Neural crest cell (in vitro differentiated cells): ENCODE measurements at regions not wholly inside any gene's neighbourhood (a gene's known extent, or its start where the extent isn't known, plus 50 kb on each side); places are given as distances from the start of the nearest gene placed in this dataset.

Source experiments
- DNase-seq: peaks from one replicate; pipeline ENCODE4 v3.0.0; 2021; ENCODE audit warnings: low read depth, mixed read lengths, low spot score
- H3K27ac Mint-ChIP-seq: one replicate; pipeline ENCODE4 v1.8.0; 2021; ENCODE audit warnings: mild to moderate bottlenecking, mixed read lengths; ENCODE audit not compliant: unreplicated experiment
- H3K27me3 Mint-ChIP-seq: 2 replicates; pipeline ENCODE4 v1.8.0; 2021; ENCODE audit warnings: low read depth, mild to moderate bottlenecking, mixed read lengths
- H3K36me3 Mint-ChIP-seq: 2 replicates; pipeline ENCODE4 v1.8.0; 2021; ENCODE audit warnings: low read depth, mild to moderate bottlenecking, mixed read lengths
- H3K4me1 Mint-ChIP-seq: 2 replicates; pipeline ENCODE4 v1.8.0; 2021; ENCODE audit warnings: mixed read lengths
- H3K4me3 Mint-ChIP-seq: one replicate; pipeline ENCODE4 v1.8.0; 2021; ENCODE audit warnings: mild to moderate bottlenecking, mixed read lengths
- H3K9me3 Mint-ChIP-seq: 2 replicates; pipeline ENCODE4 v1.8.0; 2021; ENCODE audit warnings: mixed read lengths
- TF ChIP-seq, protein P1 (sequence below): fragments of 200-600 bp; sonication (generic); conservative IDR thresholded peaks from 2 replicates; pipeline ENCODE4 v1.5.0; 2021; ENCODE audit warnings: antibody characterized with exemption, mild to moderate bottlenecking

DNA sequence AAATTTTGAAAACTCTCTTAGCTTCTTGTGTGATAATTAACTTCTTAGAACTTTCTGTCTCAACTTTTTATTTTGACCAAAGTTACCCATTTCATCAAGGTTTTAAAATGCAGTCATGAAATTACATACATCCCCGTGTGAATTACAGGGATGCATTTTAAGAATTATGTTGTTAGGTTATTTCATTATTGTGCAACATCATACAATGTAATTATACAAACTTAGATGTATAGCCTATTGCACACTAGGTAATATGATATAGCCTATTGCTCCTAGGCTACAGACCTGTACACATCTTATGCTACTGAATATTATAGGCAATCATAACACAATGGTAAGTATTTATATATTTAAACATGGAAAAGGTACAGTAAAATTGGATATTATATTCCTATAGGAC lies 228.1 kb upstream of the C11orf87 start:
- Mint-ChIP-seq H3K9me3 (peaks cover 11% of the 10 kb centered on the region), H3K27me3 (no peaks in the 10 kb centered on the region), H3K27ac (no peak overlapping the region), H3K4me3 (no peak overlapping the region), H3K36me3 (peaks cover 5% of the 10 kb centered on the region), H3K4me1 (no peaks in the 10 kb centered on the region)
- DNase-seq, result no peak
- TF ChIP-seq, protein P1, sequence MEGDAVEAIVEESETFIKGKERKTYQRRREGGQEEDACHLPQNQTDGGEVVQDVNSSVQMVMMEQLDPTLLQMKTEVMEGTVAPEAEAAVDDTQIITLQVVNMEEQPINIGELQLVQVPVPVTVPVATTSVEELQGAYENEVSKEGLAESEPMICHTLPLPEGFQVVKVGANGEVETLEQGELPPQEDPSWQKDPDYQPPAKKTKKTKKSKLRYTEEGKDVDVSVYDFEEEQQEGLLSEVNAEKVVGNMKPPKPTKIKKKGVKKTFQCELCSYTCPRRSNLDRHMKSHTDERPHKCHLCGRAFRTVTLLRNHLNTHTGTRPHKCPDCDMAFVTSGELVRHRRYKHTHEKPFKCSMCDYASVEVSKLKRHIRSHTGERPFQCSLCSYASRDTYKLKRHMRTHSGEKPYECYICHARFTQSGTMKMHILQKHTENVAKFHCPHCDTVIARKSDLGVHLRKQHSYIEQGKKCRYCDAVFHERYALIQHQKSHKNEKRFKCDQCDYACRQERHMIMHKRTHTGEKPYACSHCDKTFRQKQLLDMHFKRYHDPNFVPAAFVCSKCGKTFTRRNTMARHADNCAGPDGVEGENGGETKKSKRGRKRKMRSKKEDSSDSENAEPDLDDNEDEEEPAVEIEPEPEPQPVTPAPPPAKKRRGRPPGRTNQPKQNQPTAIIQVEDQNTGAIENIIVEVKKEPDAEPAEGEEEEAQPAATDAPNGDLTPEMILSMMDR, result no peak

DNA sequence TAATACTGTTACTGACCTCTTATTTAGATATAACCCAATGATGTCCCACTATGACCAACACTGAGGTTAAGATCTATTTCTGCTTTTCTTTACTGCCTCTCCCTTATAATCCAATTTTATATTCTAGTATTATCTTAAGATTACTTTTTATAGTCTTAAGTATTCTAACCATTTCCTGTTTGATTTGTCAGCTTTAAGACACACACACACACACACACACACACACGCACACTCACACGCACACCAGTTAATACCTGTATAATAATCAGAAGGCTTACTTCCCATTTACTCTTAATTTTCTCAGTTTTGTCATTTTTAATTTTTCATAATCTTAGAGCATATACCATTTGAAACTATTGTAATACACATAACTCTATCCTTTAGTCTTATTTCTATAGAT lies 226.0 kb upstream of the C11orf87 start:
- Mint-ChIP-seq H3K9me3 (peaks cover 5% of the 10 kb centered on the region), H3K4me1 (no peaks in the 10 kb centered on the region), H3K4me3 (no peak overlapping the region), H3K36me3 (peaks cover 5% of the 10 kb centered on the region), H3K27me3 (no peaks in the 10 kb centered on the region), H3K27ac (no peak overlapping the region)
- DNase-seq, result no peak
- TF ChIP-seq, protein P1, result no peak

DNA sequence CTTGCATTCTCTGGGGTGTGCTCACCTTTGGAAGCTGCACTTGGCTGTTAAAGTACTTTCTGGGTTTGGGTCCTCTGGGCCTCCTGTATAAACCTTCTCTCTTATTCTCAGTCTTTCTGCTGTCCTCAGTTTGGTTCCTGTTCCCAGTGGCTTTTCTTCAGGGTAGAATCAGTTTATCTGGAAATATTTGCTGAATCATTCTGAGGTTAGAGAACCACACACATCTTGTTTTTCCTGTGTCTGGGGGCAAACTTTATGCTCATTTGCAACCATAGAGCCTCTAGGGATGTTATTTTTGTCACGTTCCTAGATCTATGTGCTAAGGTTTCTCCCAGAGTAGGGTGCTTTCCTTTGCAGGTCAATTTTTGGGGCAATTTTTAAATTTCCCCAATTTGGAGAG lies 224.3 kb upstream of the C11orf87 start:
- H3K36me3 Mint-ChIP-seq, result no peaks in the 10 kb centered on the region
- H3K27ac Mint-ChIP-seq, result peak overlapping the region; percentile 44
- no peaks in the 10 kb centered on the region for H3K4me1 Mint-ChIP-seq
- H3K27me3 Mint-ChIP-seq, result no peaks in the 10 kb centered on the region
- TF ChIP-seq, protein P1, result no peak
- DNase-seq, result no peak
- H3K9me3 Mint-ChIP-seq, result no peaks in the 10 kb centered on the region
- H3K4me3 Mint-ChIP-seq, result no peak overlapping the region

DNA sequence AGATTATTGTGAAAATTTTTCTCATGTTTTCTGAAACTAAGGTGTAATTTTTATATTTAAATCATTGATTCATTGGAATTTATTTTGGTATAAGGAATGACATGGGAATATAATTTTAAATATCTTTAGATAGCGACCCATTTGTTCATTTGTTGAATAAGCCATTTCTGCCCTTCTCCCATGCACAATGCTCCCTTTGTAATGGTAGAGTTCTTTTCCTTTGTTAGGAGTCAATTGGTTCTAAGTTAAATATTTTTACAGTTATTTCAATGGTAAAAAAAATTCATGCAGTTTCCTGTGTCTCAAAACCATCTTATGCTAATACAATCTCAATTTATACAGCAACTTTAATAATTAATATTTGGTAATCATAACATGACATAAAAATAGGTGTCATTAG lies 218.8 kb upstream of the C11orf87 start:
- Mint-ChIP-seq H3K4me3 (no peak overlapping the region), H3K4me1 (no peaks in the 10 kb centered on the region), H3K27ac (no peak overlapping the region), H3K9me3 (peaks cover 7% of the 10 kb centered on the region), H3K27me3 (no peaks in the 10 kb centered on the region), H3K36me3 (peaks cover 4% of the 10 kb centered on the region)
- TF ChIP-seq, protein P1, result no peak
- DNase-seq, result no peak

DNA sequence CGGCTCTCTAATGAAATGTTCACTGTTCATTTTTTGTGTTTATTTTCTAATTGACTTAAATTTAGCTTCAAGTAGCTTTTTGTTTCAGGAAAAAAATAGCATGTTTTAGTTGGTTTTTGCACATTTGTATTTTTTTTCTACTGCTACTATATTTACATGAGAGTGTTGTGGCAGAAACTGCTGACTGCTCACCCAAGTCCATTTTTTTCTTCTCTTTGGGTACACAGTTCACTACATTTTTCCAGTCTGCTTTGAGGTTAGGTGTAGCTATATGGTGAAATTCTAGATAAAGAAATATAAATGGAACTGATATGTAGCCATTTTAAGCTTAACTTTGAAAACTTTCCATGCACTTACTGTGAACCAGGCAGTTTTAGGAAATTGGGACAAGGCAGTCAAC lies 216.7 kb upstream of the C11orf87 start:
- H3K36me3 Mint-ChIP-seq, result peaks cover 4% of the 10 kb centered on the region
- DNase-seq, result no peak
- no peak overlapping the region for H3K4me3 Mint-ChIP-seq
- H3K27ac Mint-ChIP-seq, result no peak overlapping the region
- no peaks in the 10 kb centered on the region for H3K4me1 Mint-ChIP-seq
- no peaks in the 10 kb centered on the region for H3K27me3 Mint-ChIP-seq
- H3K9me3 Mint-ChIP-seq, result peaks cover 7% of the 10 kb centered on the region
- TF ChIP-seq, protein P1, result no peak

DNA sequence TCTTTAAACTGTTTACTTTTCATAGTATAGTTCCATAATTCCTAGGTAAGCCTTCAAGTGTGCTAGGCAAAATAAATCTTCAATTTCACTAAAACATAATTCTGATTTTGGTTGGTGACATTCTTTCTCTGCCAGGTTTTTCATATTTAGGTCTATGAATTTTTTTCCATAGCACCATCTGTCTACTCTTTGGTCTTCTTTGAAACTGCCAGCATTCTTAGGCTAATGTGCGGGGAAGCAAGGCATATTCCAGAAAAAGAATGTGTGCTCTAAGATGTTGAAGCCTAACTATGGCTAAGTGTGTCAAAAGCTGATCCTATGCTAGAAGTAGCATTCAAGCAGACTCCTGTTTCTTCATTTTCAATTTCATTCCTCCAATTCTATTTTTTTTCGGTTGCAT lies 213.9 kb upstream of the C11orf87 start:
- no peak overlapping the region for H3K27ac Mint-ChIP-seq
- H3K4me3 Mint-ChIP-seq, result no peak overlapping the region
- no peak for DNase-seq
- TF ChIP-seq, protein P1, result no peak
- no peaks in the 10 kb centered on the region for H3K4me1 Mint-ChIP-seq
- peaks cover 11% of the 10 kb centered on the region for H3K9me3 Mint-ChIP-seq
- H3K36me3 Mint-ChIP-seq, result peaks cover 7% of the 10 kb centered on the region
- H3K27me3 Mint-ChIP-seq, result peaks cover 9% of the 10 kb centered on the region
